GM12873 (cell line): ENCODE measurements at regions not wholly inside any gene's neighbourhood (a gene's known extent, or its start where the extent isn't known, plus 50 kb on each side); places are given as distances from the start of the nearest gene placed in this dataset.

Source experiments
- CTCF ChIP-seq: IDR thresholded peaks from 2 replicates; pipeline ENCODE4 v1.5.1; 2012; ENCODE audit warnings: low read depth, mild to moderate bottlenecking, moderate library complexity, low read length, control low read depth; ENCODE audit not compliant: insufficient read depth; ENCODE audit errors: missing control alignments

- no peak for TF ChIP-seq CTCF
Measured at GRCh38 chr7:125445836-125446235, 516.2 kb upstream of the POT1 start.

- no peak for TF ChIP-seq CTCF
Measured at GRCh38 chr7:125444864-125445263, 515.2 kb upstream of the POT1 start.

- TF ChIP-seq CTCF, result no peak
Measured at GRCh38 chr7:125436220-125436619, 506.6 kb upstream of the POT1 start.

- TF ChIP-seq CTCF, result no peak
Measured at GRCh38 chr7:125431349-125431748, 501.7 kb upstream of the POT1 start.

- no peak for TF ChIP-seq CTCF
Measured at GRCh38 chr7:125430013-125430412, 500.4 kb upstream of the POT1 start.

GRCh38 chr7:125427676-125428075, 498.1 kb upstream of the POT1 start:
- TF ChIP-seq CTCF, result no peak

- TF ChIP-seq CTCF, result no peak
Measured at GRCh38 chr7:125425506-125425905, 495.9 kb upstream of the POT1 start.
